Tibial nerve (tissue), 3 donors: ENCODE measurements at regions not wholly inside any gene's neighbourhood (a gene's known extent, or its start where the extent isn't known, plus 50 kb on each side); places are given as distances from the start of the nearest gene placed in this dataset.

Experiments used
- CTCF ChIP-seq, 5 experiments: fragments of 200-600 bp in 3 of 5; fragments of 450-650 bp in 2 of 5; sonication (generic) in 3 of 5; IDR thresholded peaks; one replicate each; pipeline ENCODE4 v1.5.1; 2016 to 2019; ENCODE audit warnings: antibody characterized with exemption in 5 of 5, mild to moderate bottlenecking in 3 of 5, moderate library complexity in 2 of 5
- POLR2A ChIP-seq, 2 donors: fragments of 450-650 bp; IDR thresholded peaks; one replicate each; pipeline ENCODE4 v1.6.1; 2017; ENCODE audit warnings: antibody characterized with exemption in 2 of 2, mild to moderate bottlenecking in 2 of 2, moderate library complexity in 2 of 2

GRCh38 chr5:158529454-158529853, 570.3 kb downstream of the EBF1 start:
- TF ChIP-seq CTCF (IDR thresholded peaks at IDR 0.05) (no peak), POLR2A (IDR thresholded peaks at IDR 0.05) (no peak)
